ENCODE measurements at regions not wholly inside any gene's neighbourhood (a gene's known extent, or its start where the extent isn't known, plus 50 kb on each side); places are given as distances from the start of the nearest gene placed in this dataset.

DNA sequence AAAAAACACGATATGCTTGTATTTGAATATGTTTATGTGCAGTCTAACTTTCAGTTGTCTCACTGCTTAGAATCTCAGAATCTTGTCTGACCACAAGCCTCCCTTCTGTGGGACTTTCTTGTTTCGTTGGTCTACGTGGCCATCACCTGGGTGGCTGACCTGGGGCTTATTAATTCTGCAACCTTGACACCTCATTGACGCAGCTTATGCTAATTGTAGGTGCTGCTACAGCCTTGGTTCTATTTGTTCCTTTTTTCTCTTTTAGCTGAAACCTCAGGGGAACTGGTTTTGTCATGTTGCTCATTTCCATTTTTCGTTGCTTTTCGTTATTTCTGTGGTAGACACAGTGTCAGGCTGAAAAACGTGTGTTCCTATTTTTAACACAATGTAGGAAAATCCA is 273.7 kb downstream of the SLC4A3 start:
- H3K4me1 ChIP-seq (ENCODE audit: control insufficient read depth in 2 of 3, insufficient read depth in 2 of 3, low read depth in 1 of 3, low read length in 3 of 3), result peaks cover 0 to 4% (median 0%) of the 10 kb centered on the region in 3 donors
- no peak for DNase-seq
- H3K27me3 ChIP-seq (ENCODE audit: control insufficient read depth, insufficient read depth, low read length), result no peaks in the 10 kb centered on the region
- no peak overlapping the region for H3K27ac ChIP-seq (ENCODE audit: low read depth in 2 of 2, low read length in 2 of 2)
- no peak overlapping the region for H3K4me3 ChIP-seq (ENCODE audit: low read length in 3 of 3)
- H3K9me3 ChIP-seq (ENCODE audit: control insufficient read depth in 2 of 3, insufficient read depth in 1 of 3, low read length in 3 of 3), result no peaks in the 10 kb centered on the region
- intact Hi-C loops (cut with DNase I), result no loop called here
- H3K9ac ChIP-seq (ENCODE audit: low read length in 3 of 3), result no peak overlapping the region
- TF ChIP-seq CTCF (IDR thresholded peaks at IDR 0.05; ENCODE audit: borderline replicate concordance, extremely low read depth, insufficient read depth), result no peak
- no peaks in the 10 kb centered on the region for H3K36me3 ChIP-seq (ENCODE audit: control insufficient read depth in 2 of 3, insufficient read depth in 3 of 3, low read length in 3 of 3)
- FAIRE-seq, result no peak

GRCh38 chr2:219902891-219903552 is 275.6 kb downstream of the SLC4A3 start:
- intact Hi-C loops (cut with DNase I), result no loop called here

GRCh38 chr2:219905640-219906039 is 278.2 kb downstream of the SLC4A3 start:
- Histone ChIP-seq H3K27ac (ENCODE audit: low read depth in 2 of 2, low read length in 2 of 2) (no peak overlapping the region), H3K36me3 (ENCODE audit: control insufficient read depth in 2 of 3, insufficient read depth in 3 of 3, low read length in 3 of 3) (no peaks in the 10 kb centered on the region), H3K9ac (ENCODE audit: low read length in 3 of 3) (no peak overlapping the region), H3K4me3 (ENCODE audit: low read length in 3 of 3) (no peak overlapping the region), H3K9me3 (ENCODE audit: control insufficient read depth in 2 of 3, insufficient read depth in 1 of 3, low read length in 3 of 3) (no peaks in the 10 kb centered on the region), H3K4me1 (ENCODE audit: control insufficient read depth in 2 of 3, insufficient read depth in 2 of 3, low read depth in 1 of 3, low read length in 3 of 3) (peaks cover 0 to 4% (median 0%) of the 10 kb centered on the region in 3 donors), H3K27me3 (ENCODE audit: control insufficient read depth, insufficient read depth, low read length) (no peaks in the 10 kb centered on the region)
- FAIRE-seq (no peak), DNase-seq (no peak)
- intact Hi-C loops (cut with DNase I), result no loop called here
- TF ChIP-seq CTCF (IDR thresholded peaks at IDR 0.05; ENCODE audit: borderline replicate concordance, extremely low read depth, insufficient read depth), result no peak

More at GRCh38 chr2:219902891-219903552, 275.6 kb downstream of the SLC4A3 start:
- no peak for TF ChIP-seq CTCF (IDR thresholded peaks at IDR 0.05; ENCODE audit: borderline replicate concordance, extremely low read depth, insufficient read depth)
- Histone ChIP-seq H3K27me3 (ENCODE audit: control insufficient read depth, insufficient read depth, low read length) (no peaks in the 10 kb centered on the region), H3K36me3 (ENCODE audit: control insufficient read depth in 2 of 3, insufficient read depth in 3 of 3, low read length in 3 of 3) (no peaks in the 10 kb centered on the region), H3K4me1 (ENCODE audit: control insufficient read depth in 2 of 3, insufficient read depth in 2 of 3, low read depth in 1 of 3, low read length in 3 of 3) (peaks cover 0 to 4% (median 0%) of the 10 kb centered on the region in 3 donors), H3K9me3 (ENCODE audit: control insufficient read depth in 2 of 3, insufficient read depth in 1 of 3, low read length in 3 of 3) (no peaks in the 10 kb centered on the region), H3K27ac (ENCODE audit: low read depth in 2 of 2, low read length in 2 of 2) (no peak overlapping the region), H3K9ac (ENCODE audit: low read length in 3 of 3) (no peak overlapping the region), H3K4me3 (ENCODE audit: low read length in 3 of 3) (no peak overlapping the region)
- DNase-seq (peak in 4 of 5 donors; percentile 30 to 56 (median 48)), FAIRE-seq (no peak)

Measured in kidney (tissue), 13 donors.